Stimulated activated CD4-positive, alpha-beta T cell treated with anti-CD3 and anti-CD28 coated beads, Interleukin-1b, Interleukin-23, amount 100 ng/mL, for 4 hours (primary cell): ENCODE measurements at regions not wholly inside any gene's neighbourhood (a gene's known extent, or its start where the extent isn't known, plus 50 kb on each side); places are given as distances from the start of the nearest gene placed in this dataset.
A peak's percentile ranks its signal among the peaks of the same experiment; 100 is the strongest.

Experiments used
- DNase-seq, 2 donors: peaks; one replicate each; pipeline ENCODE4 v3.0.0-alpha.2; 2020; ENCODE audit warnings: low read depth in 2 of 2

DNA sequence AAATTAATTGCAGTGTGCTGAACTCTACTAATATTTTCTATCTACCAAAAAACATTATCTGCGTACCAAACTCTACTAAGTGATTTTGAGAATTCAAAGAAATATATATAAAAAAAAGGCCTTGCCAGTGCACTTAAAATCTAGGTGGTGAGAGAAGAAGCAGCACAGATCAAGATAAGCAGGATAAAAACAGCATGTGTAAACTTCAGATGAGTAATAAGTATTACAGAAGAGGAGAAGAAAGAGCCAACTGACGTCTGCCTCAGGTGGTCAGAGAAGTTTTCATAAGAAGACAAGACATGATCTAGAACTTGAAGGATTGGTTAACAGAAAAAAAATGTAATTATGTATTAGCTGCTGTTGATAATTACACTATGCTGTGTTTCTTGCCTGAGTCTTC lies 166.4 kb downstream of the DUSP6 start:
- no peak for DNase-seq

DNA sequence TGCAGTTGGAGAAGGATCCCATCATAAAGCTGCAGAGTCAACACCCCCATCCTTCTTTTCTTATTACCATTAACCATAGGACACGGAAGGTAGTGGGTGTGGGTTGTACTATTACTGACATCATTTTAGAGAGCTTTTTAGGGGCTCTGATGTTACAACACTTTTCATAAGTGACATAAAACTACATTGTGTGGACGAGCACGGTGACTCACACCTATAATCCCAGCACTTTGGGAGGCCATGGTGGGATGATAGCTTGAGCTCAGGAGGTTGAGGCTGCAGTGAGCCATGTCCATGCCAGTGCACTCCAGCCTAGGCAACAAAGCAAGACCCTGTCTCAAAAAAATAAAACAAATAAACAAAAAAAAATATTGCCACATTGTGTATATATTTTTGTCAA lies 167.1 kb downstream of the DUSP6 start:
- no peak for DNase-seq

DNA sequence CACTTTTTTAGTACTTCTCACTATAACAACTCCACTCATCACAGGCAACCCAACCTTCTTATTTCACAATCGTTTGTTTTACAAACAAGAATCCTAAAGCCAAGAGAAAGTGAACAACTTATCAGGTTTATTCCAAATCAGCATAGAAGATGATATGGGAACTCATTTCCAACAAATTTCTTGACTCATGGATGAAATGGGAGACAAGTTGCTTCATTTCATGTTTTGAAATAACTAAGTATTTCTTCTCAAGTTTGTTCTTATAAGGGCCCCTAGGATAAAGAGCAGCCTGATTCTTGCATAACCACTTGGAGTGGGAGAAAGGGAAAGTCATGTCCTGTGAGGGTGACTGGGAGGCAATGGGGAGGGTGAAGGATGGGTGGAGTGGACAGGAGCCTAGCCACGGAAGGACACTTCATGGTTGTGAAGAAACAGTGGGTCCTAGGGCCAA lies 168.3 kb downstream of the DUSP6 start:
- no peak for DNase-seq

DNA sequence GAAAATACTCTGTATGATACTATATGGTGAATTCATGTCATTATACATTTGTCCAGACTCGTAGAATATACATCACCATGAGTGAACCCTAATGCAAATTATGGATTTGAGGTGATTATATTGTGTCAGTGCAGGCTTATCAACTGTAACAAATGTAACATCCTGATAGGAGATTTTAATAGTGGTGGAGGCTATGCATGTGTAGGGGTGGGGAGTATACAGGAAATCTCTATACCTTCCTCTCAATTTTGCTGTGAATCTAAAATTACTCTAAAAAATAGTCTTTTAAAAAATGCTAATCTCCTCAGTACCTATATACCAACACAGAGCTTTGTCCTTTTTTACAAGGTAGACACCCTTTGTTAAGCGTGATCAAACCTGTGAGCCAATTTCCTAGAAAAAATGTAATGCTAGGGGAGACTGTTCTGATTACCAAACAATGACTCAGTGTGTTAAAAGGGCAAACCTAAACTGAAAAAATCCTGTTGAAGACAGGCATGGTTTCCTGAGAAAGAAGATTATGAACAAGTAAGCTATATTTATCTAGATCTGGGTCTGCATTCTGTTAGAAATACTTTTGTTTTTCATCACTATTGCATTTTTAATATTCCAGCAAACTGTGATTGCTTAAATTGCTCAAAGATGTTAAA lies 170.9 kb downstream of the DUSP6 start:
- DNase-seq: no peak

DNA sequence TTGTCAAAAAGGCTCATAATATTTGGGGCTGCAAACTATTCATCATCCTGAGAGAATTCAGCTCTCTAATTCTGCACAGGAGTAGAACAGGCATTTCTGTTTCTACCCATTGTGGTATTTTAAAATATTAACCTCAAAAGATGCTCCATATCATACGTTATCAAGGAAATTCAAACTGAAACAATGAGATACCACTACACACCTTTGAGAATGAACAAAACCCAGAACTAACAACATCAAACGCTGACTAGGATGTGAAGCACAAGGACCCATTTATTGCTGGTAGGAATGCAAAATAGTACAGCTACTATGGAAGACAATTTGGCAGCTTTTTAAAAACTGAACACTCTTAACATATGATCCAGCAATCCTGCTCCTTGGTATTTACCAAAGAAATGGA lies 171.8 kb downstream of the DUSP6 start:
- DNase-seq: no peak

DNA sequence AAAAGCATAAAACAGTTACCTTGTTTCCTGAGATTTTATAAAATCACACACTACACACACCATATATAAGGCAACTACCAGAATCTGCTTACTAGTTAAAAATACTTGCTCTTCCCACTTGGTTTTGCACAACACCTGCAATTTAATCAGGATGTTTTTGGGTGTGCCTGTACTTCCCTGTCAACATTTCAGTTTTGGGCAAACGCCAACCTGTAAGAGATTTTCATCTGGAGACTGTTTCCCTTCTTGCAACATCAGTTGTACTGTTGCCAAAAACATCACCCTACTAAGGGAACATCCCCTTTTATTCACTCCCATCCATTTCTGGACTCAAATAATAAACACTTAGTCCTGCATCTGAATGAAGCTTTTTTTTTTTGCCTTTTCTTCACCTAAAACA lies 172.3 kb downstream of the DUSP6 start:
- DNase-seq: no peak

DNA sequence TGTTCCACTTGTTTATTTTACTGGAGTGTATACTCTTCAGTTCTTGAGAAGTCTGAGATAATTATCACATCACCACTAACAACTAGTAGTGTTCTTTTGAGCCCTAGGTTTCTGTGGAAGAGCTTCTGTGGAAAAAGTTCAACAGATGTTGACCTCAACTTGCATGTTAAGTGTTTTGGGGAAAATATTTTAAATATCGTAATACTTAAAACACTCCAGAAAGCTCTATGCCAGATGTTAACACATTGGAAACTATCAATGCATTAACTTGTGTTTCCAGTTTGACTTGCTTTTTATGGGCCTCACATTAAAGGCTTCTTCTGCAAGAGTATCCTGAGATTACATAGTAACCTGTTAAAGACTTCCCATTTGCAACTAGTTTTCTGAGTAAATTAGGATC lies 173.1 kb downstream of the DUSP6 start:
- DNase-seq: no peak

DNA sequence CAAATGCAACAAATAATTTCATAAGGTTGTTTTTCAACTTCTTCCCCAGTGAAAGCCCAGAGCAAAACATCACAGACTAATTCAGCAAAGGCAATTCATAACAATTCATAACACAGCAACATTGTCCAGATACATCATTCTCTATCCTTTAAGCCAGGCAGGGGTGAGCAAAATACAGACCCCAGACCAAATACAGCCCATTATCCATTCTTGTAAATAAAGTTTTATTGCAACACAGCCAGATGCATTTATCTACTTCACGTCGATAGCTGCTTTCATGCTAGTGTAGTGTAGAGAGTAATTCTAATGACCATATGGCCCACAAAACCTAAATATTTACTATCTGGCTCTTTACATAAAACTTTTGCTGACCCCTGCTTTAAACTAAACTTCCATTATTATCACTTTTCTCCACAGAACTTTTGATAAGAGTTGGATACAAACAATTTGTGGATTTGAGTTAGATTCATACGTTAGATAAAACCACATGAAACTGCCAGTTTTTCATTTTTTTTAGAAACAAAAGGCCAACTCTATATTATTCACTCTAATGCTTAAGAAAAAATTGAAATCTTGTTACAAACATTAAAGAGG lies 174.4 kb downstream of the DUSP6 start:
- no peak for DNase-seq

DNA sequence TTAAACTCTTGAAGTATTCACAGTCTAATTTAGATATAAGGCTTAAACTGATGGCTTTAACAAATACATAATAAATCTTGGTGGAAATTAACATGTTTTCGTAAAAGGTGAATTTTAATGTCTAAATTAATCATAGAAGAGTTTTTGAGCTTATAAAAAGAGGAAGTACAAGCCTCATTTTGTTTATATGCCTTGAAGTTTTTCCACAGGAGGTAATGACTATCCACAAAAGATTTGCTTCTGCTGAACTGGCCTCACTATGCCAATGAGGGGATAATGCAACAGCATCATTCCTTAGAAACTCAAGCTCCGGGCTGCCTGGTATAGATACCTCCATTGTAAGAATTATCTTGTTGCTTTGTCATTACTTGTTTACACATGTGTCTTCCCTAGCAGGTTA lies 175.6 kb downstream of the DUSP6 start:
- DNase-seq: no peak

DNA sequence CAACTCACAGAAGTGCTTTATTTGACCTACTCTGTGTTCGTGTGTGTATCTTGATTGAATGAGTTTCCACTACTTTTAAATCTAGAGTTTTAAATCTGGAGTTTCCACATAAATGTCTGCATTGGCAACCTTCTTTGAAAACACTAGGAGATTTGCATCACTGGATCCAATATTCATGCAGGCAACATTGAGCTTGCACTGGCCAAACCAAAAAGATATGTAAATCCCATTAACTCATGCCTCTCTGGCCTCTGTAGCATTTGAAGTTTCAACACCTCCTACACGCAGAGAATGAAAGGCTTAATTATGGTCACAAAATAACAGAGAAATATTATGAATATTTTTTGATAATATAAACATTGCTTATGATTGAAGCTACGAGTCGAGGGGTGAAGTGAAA lies 178.6 kb downstream of the DUSP6 start:
- DNase-seq: no peak

DNA sequence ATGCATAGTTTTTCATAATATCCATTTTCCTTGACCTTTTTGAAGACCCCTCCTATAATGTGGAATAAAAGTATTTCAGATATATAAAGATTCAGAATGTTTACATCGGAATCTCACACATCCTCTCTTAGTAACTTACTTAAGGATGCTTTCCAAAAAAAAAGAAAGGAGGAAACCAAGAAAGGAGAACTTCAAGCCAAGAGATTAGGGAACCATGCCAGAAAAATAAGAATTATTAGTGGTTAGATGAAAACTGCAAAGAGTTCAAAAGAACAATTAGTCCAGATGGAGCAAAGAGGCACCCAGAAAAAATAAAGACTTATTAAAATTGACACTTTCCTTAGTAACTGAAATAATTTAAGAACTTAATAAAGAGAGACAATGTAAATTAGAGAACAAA lies 179.2 kb downstream of the DUSP6 start:
- no peak for DNase-seq

DNA sequence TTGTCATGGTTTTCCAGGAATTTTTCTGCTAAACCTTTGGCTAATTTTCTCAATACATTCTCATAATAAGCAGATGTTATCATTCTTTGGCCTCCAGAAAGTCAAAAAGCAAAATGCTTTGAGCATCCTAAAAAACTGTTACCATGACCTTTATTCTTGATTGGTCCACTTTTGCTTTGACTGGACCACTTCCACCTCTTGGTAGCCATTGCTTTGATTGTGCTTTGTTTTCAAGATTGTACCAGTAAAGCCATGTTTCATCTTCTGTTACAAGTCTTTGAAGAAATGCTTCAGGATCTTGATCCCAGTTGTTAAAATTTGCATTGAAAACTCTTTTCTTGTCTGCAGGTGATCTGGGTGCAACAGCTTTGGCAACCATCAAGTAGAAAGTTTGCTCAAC lies 180.1 kb downstream of the DUSP6 start:
- DNase-seq: no peak

DNA sequence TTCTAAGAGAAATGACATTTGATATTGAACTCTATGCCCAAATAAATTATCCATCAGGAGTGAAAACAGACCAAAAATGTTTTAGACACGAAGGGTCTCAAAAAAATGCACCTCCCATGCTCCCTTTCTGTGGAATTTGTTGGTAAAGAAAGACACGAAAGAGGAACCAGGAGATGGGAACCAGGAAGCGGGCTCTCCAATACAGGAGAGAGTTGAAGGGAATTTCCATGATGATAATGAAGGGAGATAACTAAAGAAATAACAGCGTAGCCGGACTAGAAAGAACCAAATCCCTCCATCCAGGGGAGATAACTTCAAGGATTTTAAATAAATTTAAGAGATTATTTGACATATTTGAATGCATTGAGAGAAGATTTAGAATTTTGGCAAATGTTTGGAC lies 183.0 kb downstream of the DUSP6 start:
- DNase-seq: no peak

DNA sequence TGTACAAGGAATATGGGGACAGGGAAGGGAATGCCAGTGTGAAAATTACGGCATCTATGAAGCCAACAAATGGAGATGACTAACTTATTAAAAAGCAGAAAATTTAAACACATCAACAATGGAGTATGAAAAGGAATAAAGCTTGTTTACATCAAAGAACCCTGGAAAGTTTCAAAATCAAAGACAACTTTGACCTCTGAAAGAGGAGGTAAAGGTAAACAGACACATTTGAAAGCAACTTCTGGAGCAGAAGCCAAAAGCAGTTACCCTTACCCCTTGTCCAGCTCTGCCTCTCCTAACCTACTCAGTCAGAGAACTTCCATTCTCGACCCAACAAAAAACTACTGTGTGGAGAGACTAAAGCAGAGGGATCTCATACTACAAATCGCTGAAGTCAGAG lies 184.3 kb downstream of the DUSP6 start:
- DNase-seq: no peak

DNA sequence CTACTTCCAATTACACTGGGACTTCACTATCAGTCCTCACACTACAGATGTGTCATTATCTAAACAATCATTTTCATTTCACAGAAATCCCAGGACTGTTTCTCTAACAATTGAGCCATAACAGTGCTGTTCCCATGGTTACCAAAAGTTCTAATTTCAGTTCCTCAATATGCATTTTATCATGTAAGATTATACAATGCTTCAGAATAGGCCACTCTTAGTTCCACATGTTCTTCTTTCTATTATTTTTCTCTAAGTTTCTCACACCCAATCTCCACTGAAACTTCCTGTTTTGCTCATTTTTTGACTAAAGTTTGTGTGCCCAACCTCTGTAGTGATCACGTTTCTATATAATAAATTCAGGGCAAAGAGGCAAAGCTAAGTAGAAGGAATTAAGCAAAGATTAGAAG lies 185.8 kb downstream of the DUSP6 start:
- no peak for DNase-seq

DNA sequence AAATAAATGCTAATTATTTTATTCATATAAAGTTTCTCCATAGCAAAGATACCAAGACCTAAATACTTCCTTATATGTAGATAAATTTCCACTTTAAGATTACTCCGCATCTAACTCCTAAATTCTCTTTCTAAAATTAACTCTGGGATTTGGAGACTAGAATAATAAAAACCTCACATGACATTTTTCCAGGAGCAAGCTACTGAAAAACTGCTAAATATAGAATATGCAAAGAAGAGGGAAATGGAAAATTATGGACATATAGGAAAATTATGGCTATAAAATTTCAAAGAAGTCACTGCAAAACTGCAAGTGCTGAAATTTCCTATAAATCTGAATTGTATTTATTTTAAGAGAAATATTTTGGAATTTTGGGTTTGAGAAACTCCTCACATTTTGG lies 186.2 kb downstream of the DUSP6 start:
- DNase-seq: no peak

DNA sequence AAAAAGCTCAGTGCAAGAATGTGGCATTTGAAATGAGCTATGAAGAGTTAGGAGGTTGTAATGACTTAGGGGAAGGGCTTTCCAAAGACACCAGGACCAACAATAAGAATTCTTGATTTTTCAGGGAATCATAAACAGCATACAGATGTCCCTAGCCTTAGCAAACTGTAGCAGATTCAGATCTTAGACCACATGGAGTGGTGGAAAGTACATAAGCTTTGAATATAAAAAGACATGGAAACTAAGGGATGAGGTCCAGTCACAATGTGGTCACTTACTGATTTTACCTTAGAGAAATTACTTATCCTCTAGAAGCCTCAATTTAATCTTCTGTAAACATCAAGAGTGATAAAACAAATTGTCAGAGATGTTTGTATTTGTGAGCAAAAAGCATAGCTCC lies 186.6 kb downstream of the DUSP6 start:
- DNase-seq: no peak

DNA sequence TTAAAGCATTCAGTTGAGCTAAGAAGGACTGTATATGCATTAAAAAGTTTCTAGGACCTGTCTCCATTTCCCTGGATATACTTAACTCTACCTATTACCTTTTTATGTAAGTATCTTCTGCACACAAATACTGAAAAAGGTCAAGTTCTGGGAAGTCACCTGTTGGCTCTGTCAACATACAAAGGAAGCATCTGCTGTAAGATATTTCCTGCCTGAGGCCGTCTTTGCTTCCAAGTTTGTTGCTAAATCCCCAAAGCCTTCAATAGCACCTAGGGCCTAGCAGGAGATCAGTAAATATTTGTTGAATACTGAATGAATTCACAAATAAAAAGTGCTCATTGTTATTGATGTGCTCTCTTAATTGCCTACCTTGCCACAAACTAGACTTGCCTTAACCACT lies 188.4 kb downstream of the DUSP6 start:
- DNase-seq: no peak

DNA sequence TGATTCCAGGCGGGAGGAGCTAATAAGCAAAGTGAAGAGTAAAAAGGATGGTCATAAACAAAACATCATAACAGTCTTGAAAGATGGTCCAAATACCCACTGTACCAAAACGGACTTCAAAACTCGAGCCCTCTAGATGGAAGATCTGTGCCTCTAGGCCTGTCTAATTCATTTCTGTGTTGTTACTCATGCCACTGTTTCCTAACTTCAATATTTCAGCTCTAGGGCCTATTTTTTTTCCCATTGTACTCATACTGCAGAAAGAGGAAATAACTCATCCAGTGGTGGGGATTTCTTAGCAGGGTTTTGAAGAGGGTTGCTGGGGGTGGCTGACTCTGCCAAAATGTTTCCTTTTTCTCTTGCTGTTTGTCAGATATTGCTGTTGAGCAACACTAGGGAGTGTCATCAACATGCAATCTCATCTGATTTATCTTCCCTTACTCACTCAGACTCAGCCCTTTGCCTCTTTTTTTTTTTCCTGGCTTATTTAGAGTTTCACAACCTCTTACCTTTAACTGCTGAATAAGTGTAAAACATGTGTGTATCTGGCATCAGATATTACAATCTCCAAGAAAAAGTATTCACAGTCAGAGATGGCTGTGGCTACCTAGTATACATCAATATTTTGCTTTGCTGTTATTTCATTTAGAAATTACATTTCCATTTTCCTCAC lies 189.6 kb downstream of the DUSP6 start:
- DNase-seq: peak; percentile 28 to 36

DNA sequence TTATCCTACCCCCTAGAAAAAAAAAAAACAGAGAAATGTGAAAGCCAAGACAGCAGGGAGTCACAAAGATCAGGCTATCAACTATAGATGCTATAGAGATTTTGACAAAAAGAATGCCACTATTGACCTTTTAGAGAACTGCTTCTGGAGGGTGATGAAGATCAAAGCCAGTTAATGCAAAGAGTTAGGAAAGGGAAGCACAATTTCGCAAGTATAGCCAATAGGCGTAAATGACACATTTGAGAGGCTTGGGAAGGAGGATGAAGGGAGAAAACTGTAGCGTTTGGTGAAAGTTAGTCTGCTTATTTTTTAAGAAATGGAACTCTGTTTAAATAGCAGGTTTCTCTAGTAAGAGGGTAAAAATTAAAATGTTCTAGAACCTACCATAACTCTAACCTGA lies 190.7 kb downstream of the DUSP6 start:
- DNase-seq: no peak

DNA sequence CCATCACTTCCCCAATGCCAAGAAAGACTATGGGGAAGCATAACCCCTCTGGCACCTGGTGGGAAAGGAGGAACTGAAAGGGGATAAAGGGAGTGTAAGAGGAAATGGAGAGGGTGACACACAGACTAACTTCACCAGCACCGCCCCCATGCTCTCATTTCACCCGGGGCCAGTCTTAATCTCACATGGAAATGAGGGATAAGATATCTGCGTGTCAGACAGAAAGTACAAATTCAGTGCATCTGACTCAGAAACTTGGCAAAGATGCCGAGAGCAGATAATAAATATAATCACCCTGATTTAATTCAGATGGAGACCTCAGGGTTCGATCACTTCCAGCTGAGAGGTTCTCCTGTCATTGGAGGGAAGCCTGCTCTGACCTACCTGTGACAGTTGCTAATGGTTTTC lies 191.6 kb downstream of the DUSP6 start:
- DNase-seq: peak in 1 of 2 donors; percentile 13

DNA sequence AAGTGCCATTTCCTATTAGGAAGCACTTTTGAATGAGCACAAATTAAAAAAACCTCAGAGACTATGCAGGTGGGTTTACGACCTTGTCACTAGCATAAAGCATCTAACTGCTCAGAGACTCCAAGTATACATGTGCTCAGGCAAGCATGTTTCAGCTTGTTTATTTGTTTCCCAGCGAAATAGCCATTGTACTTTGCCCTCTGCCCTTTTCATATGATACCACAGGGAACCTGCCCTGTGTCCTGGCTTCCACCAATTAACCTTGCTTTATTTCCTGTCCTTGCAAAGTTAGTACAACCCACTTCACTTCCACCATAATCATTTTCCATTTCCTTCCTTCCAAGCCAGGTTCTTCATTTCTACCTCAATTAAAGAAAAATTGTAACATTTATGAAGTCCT lies 194.9 kb downstream of the DUSP6 start:
- no peak for DNase-seq

DNA sequence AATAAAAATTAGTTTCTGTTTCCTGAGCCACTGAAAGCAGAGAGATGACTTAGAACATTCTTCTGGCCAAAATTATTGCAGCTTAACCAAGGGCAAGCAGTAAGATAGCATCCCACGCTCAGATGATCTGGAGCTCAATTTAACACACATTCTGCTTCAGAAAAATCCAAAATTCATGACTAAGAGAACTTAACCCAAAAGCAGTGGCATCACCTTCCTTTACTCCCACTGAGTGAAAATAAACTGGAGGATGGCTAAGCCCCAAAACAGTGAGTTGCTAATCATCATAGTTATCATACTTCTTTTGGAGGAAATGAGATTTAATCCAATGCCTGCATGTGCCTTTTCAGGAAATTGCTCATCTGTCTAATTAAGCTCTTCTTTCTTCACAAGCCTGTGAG lies 195.4 kb downstream of the DUSP6 start:
- no peak for DNase-seq

DNA sequence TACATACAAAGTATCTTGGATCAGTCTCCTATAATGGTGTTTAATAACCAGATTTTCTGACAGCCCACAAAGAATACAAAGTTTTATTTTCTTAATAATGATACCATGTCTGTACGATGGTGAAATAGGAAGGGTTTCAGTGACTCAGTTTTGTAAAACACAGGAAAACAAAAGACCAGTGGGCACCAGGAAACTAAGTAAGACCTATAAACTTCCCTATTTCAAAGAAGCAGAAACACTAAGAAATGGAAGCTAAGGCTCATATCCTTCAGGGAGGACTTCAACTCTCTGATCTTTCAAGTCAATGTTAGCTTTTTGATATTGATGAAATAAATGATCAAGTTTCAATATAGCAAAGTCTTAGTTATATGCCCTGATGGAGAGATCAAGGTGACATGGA lies 196.0 kb downstream of the DUSP6 start:
- no peak for DNase-seq
